T-helper 1 cell treated with Interleukin-12 subunit alpha and Interleukin-12 subunit beta and Interleukin-4 antibody, amounts not matched to agents 30 μg/mL and 1 μg/mL, for 36 hours (primary cell): ENCODE measurements at regions not wholly inside any gene's neighbourhood (a gene's known extent, or its start where the extent isn't known, plus 50 kb on each side); places are given as distances from the start of the nearest gene placed in this dataset.

ENCODE experiments used
- H3K27ac Mint-ChIP-seq: one replicate; pipeline ENCODE4 v1.8.0; 2021; ENCODE audit warnings: mild to moderate bottlenecking, mixed read lengths
- H3K27me3 Mint-ChIP-seq: one replicate; pipeline ENCODE4 v1.8.0; 2021; ENCODE audit warnings: low read depth, mixed read lengths
- H3K36me3 Mint-ChIP-seq: one replicate; pipeline ENCODE4 v1.8.0; 2021; ENCODE audit warnings: low read depth, mixed read lengths
- H3K4me1 Mint-ChIP-seq: one replicate; pipeline ENCODE4 v1.8.0; 2021; ENCODE audit warnings: low read depth, mixed read lengths
- H3K4me3 Mint-ChIP-seq: one replicate; pipeline ENCODE4 v1.8.0; 2021; ENCODE audit warnings: mild to moderate bottlenecking, moderate library complexity, mixed read lengths
- H3K9me3 Mint-ChIP-seq: one replicate; pipeline ENCODE4 v1.8.0; 2021; ENCODE audit warnings: mixed read lengths

DNA sequence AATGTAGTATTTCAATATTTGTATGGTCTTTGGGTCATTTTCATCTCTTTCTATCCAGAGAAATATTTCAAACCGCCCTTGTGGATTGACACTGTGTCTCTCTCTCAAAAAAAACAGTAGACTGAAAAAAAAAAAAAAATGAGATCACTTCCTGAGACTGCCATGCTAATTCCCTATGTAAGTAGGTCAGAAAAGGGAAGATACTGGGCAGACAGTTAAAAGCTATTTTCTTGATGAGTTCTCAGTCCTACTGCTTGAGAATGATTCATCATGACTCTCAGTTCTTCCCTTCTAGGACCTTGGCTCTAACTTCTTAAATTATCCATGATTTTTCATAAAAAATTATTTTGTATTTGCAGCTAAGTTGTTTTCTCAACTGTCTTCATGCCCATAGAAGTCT, 672.3 kb upstream of the REG3G start:
- H3K9me3 Mint-ChIP-seq: peaks cover 18% of the 10 kb centered on the region
- H3K36me3 Mint-ChIP-seq: no peaks in the 10 kb centered on the region
- no peaks in the 10 kb centered on the region for H3K4me1 Mint-ChIP-seq
- H3K4me3 Mint-ChIP-seq: no peak overlapping the region
- H3K27ac Mint-ChIP-seq: no peak overlapping the region
- H3K27me3 Mint-ChIP-seq: no peaks in the 10 kb centered on the region

DNA sequence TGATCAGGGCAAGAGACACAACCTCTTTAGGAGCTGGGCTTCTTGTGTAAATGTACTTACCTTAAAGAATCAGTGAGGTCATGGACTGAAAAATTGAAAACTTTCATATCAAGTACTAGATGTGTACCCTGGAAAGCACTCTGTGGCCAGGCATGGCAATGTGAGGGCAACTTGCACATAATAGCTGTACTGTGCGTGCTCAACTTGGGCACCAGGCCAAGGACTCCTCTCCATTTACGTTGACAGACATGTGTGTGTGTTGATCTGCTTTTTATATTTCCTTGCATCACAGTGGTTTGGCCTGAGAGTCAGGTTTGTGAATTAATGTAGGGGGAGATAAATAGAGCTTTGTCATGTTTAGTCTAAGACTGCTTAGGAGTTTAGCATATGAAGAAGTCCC, 669.5 kb upstream of the REG3G start:
- Mint-ChIP-seq H3K27ac (no peak overlapping the region), H3K4me1 (no peaks in the 10 kb centered on the region), H3K4me3 (no peak overlapping the region), H3K9me3 (peaks cover 27% of the 10 kb centered on the region), H3K27me3 (no peaks in the 10 kb centered on the region), H3K36me3 (no peaks in the 10 kb centered on the region)

- Mint-ChIP-seq H3K36me3 (no peaks in the 10 kb centered on the region), H3K27ac (no peak overlapping the region), H3K27me3 (no peaks in the 10 kb centered on the region), H3K4me3 (no peak overlapping the region), H3K9me3 (peaks cover 13% of the 10 kb centered on the region), H3K4me1 (no peaks in the 10 kb centered on the region)
These were observed 641.9 kb upstream of the REG3G start for GRCh38 chr2:78383576-78383975.

DNA sequence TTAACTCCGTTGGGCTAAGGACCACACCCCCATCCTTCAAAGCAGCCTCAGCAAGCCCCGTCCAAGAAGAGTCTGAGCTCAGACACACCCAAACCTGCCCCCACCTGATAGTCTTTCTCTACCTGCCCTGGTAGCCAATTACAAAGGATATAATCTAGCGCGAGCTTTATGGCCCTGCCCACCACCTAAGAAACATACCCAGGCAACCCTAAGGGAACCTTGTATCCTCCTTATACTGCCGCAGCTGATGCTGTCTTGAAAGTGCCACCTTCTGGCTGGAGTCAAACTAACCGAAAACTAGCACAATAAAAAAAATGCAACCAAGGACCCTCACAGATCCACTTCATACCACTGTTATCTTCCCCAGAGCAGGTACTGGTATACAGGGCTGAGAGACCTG, 628.3 kb upstream of the REG3G start:
- H3K36me3 Mint-ChIP-seq: no peaks in the 10 kb centered on the region
- H3K4me3 Mint-ChIP-seq: no peak overlapping the region
- no peaks in the 10 kb centered on the region for H3K4me1 Mint-ChIP-seq
- peaks cover 45% of the 10 kb centered on the region for H3K9me3 Mint-ChIP-seq
- H3K27ac Mint-ChIP-seq: no peak overlapping the region
- no peaks in the 10 kb centered on the region for H3K27me3 Mint-ChIP-seq

GRCh38 chr2:78407960-78408794, 617.3 kb upstream of the REG3G start:
- Mint-ChIP-seq H3K36me3 (no peaks in the 10 kb centered on the region), H3K27ac (no peak overlapping the region), H3K4me1 (no peaks in the 10 kb centered on the region), H3K27me3 (no peaks in the 10 kb centered on the region), H3K9me3 (peaks cover 15% of the 10 kb centered on the region), H3K4me3 (no peak overlapping the region)

- Mint-ChIP-seq H3K9me3 (peaks cover 15% of the 10 kb centered on the region), H3K27me3 (no peaks in the 10 kb centered on the region), H3K36me3 (no peaks in the 10 kb centered on the region)
These were observed 616.7 kb upstream of the REG3G start for GRCh38 chr2:78408795-78409118.

GRCh38 chr2:78411303-78411702, 614.2 kb upstream of the REG3G start:
- H3K4me1 Mint-ChIP-seq: no peaks in the 10 kb centered on the region
- H3K9me3 Mint-ChIP-seq: peaks cover 14% of the 10 kb centered on the region
- no peaks in the 10 kb centered on the region for H3K36me3 Mint-ChIP-seq
- H3K27ac Mint-ChIP-seq: no peak overlapping the region
- no peaks in the 10 kb centered on the region for H3K27me3 Mint-ChIP-seq
- H3K4me3 Mint-ChIP-seq: no peak overlapping the region

More at GRCh38 chr2:78408795-78409118, 616.7 kb upstream of the REG3G start:
- H3K27ac Mint-ChIP-seq: no peak overlapping the region
- H3K4me3 Mint-ChIP-seq: no peak overlapping the region
- H3K4me1 Mint-ChIP-seq: no peaks in the 10 kb centered on the region

DNA sequence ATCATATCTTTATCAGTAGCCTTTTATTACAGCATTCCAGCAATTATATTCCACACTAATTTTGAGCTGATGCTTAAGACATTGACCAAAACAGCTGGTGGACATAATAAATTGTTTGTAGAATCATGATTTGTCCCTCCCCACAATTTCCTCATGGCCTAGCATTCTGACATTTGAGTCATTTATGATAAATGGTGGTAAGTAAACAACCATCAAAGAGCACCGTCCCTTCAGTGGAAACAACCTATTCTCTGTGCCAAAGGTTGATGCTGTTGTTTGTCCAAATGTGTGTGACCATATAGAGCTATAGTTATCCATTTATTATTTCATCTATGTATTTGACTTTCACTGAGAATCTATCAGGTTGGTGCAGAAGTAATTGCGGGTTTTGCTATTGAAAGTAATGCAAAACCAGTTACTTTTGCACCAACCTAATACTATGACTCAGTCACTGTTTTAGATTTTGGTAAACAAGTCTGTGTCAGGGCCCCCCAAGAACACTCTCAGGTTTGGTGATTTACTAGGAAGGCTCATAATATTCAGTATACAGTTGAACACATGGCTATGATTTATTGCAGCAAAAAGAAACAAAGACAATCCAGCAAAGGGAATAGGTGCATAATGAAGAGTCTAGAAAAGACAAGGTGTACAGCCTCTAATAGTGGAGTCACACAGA, 608.7 kb upstream of the REG3G start:
- Mint-ChIP-seq H3K4me3 (no peak overlapping the region), H3K27me3 (no peaks in the 10 kb centered on the region), H3K9me3 (peaks cover 10% of the 10 kb centered on the region), H3K4me1 (no peaks in the 10 kb centered on the region), H3K27ac (no peak overlapping the region), H3K36me3 (no peaks in the 10 kb centered on the region)

DNA sequence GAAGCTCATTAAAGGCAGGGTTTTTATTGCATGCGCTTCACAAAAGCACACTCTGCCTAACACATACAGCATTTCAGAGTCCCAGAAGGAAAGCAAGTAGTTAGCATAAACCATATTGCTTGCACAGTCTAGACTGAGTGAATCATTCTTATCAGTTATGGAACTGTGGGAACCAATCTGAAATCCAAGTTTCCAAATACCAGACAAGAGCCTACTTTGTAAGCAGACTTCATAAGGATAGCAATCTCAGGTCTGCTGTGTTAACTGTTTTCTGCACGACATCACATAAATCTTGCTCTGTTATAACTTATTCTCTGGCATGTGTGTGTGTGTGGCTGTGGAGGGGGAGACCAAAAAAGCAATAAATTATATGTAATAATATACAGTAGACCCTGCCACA, 608.1 kb upstream of the REG3G start:
- Mint-ChIP-seq H3K4me3 (no peak overlapping the region), H3K4me1 (no peaks in the 10 kb centered on the region), H3K36me3 (no peaks in the 10 kb centered on the region)

DNA sequence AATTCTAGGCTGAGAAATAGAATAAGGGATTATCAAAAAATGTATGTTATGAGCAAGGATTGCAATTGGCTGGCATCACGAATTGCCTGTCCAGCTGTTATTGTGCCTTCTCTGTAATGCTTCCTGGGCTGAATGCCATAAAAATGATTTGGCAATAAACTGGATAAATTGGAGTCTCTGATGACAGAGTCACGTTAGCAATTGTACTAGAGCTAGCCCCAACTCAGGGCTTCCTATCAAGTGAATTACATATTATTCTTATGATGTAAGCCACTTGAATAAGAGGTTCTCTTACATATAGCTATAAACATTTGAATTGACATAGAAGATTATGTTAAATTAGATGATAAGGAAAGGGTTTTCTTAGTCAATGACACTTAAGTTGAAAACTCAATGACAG, 607.5 kb upstream of the REG3G start:
- H3K4me1 Mint-ChIP-seq: no peaks in the 10 kb centered on the region
- no peak overlapping the region for H3K27ac Mint-ChIP-seq
- no peaks in the 10 kb centered on the region for H3K27me3 Mint-ChIP-seq
- no peak overlapping the region for H3K4me3 Mint-ChIP-seq
- no peaks in the 10 kb centered on the region for H3K36me3 Mint-ChIP-seq
- peaks cover 14% of the 10 kb centered on the region for H3K9me3 Mint-ChIP-seq

More for the DNA sequence above, 608.1 kb upstream of the REG3G start:
- peaks cover 12% of the 10 kb centered on the region for H3K9me3 Mint-ChIP-seq
- no peaks in the 10 kb centered on the region for H3K27me3 Mint-ChIP-seq
- no peak overlapping the region for H3K27ac Mint-ChIP-seq

- Mint-ChIP-seq H3K9me3 (peaks cover 19% of the 10 kb centered on the region), H3K27me3 (no peaks in the 10 kb centered on the region)
These were observed 605.4 kb upstream of the REG3G start for GRCh38 chr2:78420132-78420531.

DNA sequence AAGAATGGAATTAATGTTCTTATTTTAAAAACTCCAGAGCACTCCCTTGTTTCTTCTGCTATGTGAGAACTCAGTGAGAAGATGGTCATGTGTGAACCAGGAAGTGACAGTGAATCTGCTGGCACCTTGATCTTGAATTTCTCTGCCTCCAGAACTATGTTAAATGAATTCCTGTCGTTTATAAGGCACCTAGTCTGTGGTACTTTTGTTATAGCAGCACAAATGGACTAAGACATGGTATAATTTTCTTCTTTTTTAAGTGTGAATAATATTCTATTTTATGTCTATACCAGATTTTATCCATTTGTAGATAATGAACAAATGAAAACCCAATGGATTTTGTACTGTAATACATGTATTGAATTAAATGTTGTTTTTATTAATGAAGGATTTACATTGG, 601.9 kb upstream of the REG3G start:
- H3K9me3 Mint-ChIP-seq: peaks cover 9% of the 10 kb centered on the region
- H3K4me3 Mint-ChIP-seq: no peak overlapping the region
- no peaks in the 10 kb centered on the region for H3K27me3 Mint-ChIP-seq
- no peaks in the 10 kb centered on the region for H3K4me1 Mint-ChIP-seq
- H3K27ac Mint-ChIP-seq: no peak overlapping the region
- no peaks in the 10 kb centered on the region for H3K36me3 Mint-ChIP-seq

More at GRCh38 chr2:78420132-78420531, 605.4 kb upstream of the REG3G start:
- Mint-ChIP-seq H3K27ac (no peak overlapping the region), H3K4me1 (no peaks in the 10 kb centered on the region), H3K4me3 (no peak overlapping the region), H3K36me3 (no peaks in the 10 kb centered on the region)

GRCh38 chr2:78427170-78427569, 598.3 kb upstream of the REG3G start:
- no peaks in the 10 kb centered on the region for H3K36me3 Mint-ChIP-seq
- no peaks in the 10 kb centered on the region for H3K27me3 Mint-ChIP-seq
- H3K4me1 Mint-ChIP-seq: no peaks in the 10 kb centered on the region
- no peak overlapping the region for H3K4me3 Mint-ChIP-seq
- peaks cover 25% of the 10 kb centered on the region for H3K9me3 Mint-ChIP-seq
- no peak overlapping the region for H3K27ac Mint-ChIP-seq

- no peaks in the 10 kb centered on the region for H3K27me3 Mint-ChIP-seq
- H3K9me3 Mint-ChIP-seq: peaks cover 25% of the 10 kb centered on the region
- no peaks in the 10 kb centered on the region for H3K4me1 Mint-ChIP-seq
- no peak overlapping the region for H3K4me3 Mint-ChIP-seq
- H3K36me3 Mint-ChIP-seq: no peaks in the 10 kb centered on the region
- H3K27ac Mint-ChIP-seq: no peak overlapping the region
These were observed 594.3 kb upstream of the REG3G start for GRCh38 chr2:78431241-78431640.

- H3K4me3 Mint-ChIP-seq: no peak overlapping the region
- no peaks in the 10 kb centered on the region for H3K27me3 Mint-ChIP-seq
- H3K27ac Mint-ChIP-seq: no peak overlapping the region
- no peaks in the 10 kb centered on the region for H3K36me3 Mint-ChIP-seq
- no peaks in the 10 kb centered on the region for H3K4me1 Mint-ChIP-seq
- peaks cover 7% of the 10 kb centered on the region for H3K9me3 Mint-ChIP-seq
These were observed 586.4 kb upstream of the REG3G start for GRCh38 chr2:78439122-78439521.
